ENCODE measurements at regions not wholly inside any gene's neighbourhood (a gene's known extent, or its start where the extent isn't known, plus 50 kb on each side); places are given as distances from the start of the nearest gene placed in this dataset.

DNA sequence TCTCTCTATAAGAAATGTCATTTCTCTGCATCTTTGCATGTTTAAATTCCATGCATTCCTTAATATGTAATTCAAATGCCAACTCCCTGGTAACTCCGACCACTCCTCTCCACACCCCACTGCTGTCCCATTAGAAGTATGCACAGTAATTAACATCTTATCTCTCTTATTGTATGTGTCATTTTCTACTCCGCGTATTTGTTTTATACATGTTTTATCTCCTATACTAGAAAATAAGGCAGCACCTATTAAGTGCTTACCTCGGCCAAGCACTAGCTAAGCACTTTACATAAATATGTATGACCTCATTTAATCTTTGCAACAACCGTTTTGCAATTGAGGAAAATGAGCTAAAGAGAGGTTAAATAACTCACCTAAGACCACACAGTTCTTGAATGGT, 469.8 kb downstream of the BCAT1 start:
- no peaks in the 10 kb centered on the region for H3K36me3 ChIP-seq (ENCODE audit: control insufficient read depth, insufficient read depth, low read length)
- Mint-ChIP-seq H3K4me3 (no peak overlapping the region), H3K27ac (no peak overlapping the region), H3K36me3 (no peaks in the 10 kb centered on the region), H3K9me3 (peaks cover 0 to 2% of the 10 kb centered on the region in 2 donors), H3K4me1 (no peaks in the 10 kb centered on the region), H3K27me3 (ENCODE audit: low read depth in 2 of 2) (no peaks in the 10 kb centered on the region)
- TF ChIP-seq, protein P1, sequence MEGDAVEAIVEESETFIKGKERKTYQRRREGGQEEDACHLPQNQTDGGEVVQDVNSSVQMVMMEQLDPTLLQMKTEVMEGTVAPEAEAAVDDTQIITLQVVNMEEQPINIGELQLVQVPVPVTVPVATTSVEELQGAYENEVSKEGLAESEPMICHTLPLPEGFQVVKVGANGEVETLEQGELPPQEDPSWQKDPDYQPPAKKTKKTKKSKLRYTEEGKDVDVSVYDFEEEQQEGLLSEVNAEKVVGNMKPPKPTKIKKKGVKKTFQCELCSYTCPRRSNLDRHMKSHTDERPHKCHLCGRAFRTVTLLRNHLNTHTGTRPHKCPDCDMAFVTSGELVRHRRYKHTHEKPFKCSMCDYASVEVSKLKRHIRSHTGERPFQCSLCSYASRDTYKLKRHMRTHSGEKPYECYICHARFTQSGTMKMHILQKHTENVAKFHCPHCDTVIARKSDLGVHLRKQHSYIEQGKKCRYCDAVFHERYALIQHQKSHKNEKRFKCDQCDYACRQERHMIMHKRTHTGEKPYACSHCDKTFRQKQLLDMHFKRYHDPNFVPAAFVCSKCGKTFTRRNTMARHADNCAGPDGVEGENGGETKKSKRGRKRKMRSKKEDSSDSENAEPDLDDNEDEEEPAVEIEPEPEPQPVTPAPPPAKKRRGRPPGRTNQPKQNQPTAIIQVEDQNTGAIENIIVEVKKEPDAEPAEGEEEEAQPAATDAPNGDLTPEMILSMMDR (IDR thresholded peaks at IDR 0.05): no peak
- intact Hi-C loops (cut with micrococcal nuclease): no loop called here
- ATAC-seq (no peak), DNase-seq (no peak)
- no peak overlapping the region for H3K4me3 ChIP-seq (ENCODE audit: low read length)
- 94% methylated on average over 4 of the region's 5 CpGs for WGBS (ENCODE audit: insufficient coverage)
- no peak overlapping the region for H3K27ac ChIP-seq (ENCODE audit: low read length)
- H3K4me1 ChIP-seq (ENCODE audit: control insufficient read depth, insufficient read depth, low read length): no peaks in the 10 kb centered on the region
- H3K9me3 ChIP-seq (ENCODE audit: control insufficient read depth, insufficient read depth, low read length): no peaks in the 10 kb centered on the region
- no peaks in the 10 kb centered on the region for H3K27me3 ChIP-seq (ENCODE audit: control insufficient read depth, insufficient read depth, low read length)

DNA sequence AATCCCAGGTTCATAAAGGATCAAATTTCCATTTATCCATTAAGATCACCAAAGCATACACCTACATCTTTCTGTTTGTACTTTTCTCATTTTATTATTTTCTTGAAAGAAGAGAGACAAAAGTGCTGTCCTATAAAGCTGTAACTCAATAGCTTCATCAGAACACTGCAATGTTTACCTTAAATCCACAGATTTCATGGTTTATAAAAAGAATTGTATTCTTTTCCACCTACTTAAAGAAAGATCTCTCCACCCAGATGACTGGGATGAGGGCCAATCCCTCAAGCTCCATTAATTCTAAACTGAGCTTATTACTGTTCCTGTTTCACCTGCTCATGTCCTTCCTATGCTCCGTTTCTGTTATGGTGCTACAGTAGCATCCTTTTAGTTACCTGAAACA, 470.6 kb downstream of the BCAT1 start:
- H3K4me3 ChIP-seq (ENCODE audit: low read length): no peak overlapping the region
- no peak overlapping the region for H3K27ac Mint-ChIP-seq
- H3K36me3 ChIP-seq (ENCODE audit: control insufficient read depth, insufficient read depth, low read length): no peaks in the 10 kb centered on the region
- TF ChIP-seq, protein P1 (IDR thresholded peaks at IDR 0.05): no peak
- no peaks in the 10 kb centered on the region for H3K4me1 ChIP-seq (ENCODE audit: control insufficient read depth, insufficient read depth, low read length)
- no peak overlapping the region for H3K4me3 Mint-ChIP-seq
- H3K9me3 ChIP-seq (ENCODE audit: control insufficient read depth, insufficient read depth, low read length): no peaks in the 10 kb centered on the region
- H3K27ac ChIP-seq (ENCODE audit: low read length): no peak overlapping the region
- peaks cover 0 to 2% of the 10 kb centered on the region in 2 donors for H3K9me3 Mint-ChIP-seq
- ATAC-seq (no peak), DNase-seq (no peak)
- 83% methylated on average over 1 of the region's 1 CpG for WGBS (ENCODE audit: insufficient coverage)
- no peaks in the 10 kb centered on the region for H3K36me3 Mint-ChIP-seq
- no peaks in the 10 kb centered on the region for H3K27me3 ChIP-seq (ENCODE audit: control insufficient read depth, insufficient read depth, low read length)
- H3K27me3 Mint-ChIP-seq (ENCODE audit: low read depth in 2 of 2): no peaks in the 10 kb centered on the region
- intact Hi-C loops (cut with micrococcal nuclease): no loop called here
- no peaks in the 10 kb centered on the region for H3K4me1 Mint-ChIP-seq

DNA sequence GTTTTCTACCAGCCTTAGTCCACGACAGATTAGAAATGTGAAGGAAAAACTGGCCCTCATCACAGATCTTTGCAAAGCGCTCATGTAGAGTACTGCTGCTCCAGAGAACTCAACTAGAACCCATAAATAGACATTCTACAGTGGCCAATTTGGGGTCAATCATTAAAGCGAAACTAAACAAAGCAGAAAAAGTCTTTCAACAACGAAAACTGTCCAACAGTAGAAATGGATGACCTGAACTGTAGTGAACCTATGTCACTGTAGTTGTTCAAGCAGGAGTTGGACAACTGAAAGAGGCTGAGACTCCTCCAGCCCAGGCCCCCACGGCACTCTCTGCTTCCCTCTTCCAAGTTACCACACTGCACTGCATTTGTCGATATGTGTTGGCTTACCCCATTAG, 472.6 kb downstream of the BCAT1 start:
- Histone ChIP-seq H3K27ac (ENCODE audit: low read length) (no peak overlapping the region), H3K9me3 (ENCODE audit: control insufficient read depth, insufficient read depth, low read length) (no peaks in the 10 kb centered on the region), H3K4me1 (ENCODE audit: control insufficient read depth, insufficient read depth, low read length) (no peaks in the 10 kb centered on the region), H3K4me3 (ENCODE audit: low read length) (no peak overlapping the region), H3K36me3 (ENCODE audit: control insufficient read depth, insufficient read depth, low read length) (no peaks in the 10 kb centered on the region), H3K27me3 (ENCODE audit: control insufficient read depth, insufficient read depth, low read length) (no peaks in the 10 kb centered on the region)
- ATAC-seq (no peak), DNase-seq (no peak)
- no peaks in the 10 kb centered on the region for H3K9me3 Mint-ChIP-seq
- no peak overlapping the region for H3K27ac Mint-ChIP-seq
- H3K4me1 Mint-ChIP-seq: no peaks in the 10 kb centered on the region
- TF ChIP-seq, protein P1 (IDR thresholded peaks at IDR 0.05): no peak
- no peak overlapping the region for H3K4me3 Mint-ChIP-seq
- H3K27me3 Mint-ChIP-seq (ENCODE audit: low read depth in 2 of 2): no peaks in the 10 kb centered on the region
- intact Hi-C loops (cut with micrococcal nuclease): no loop called here
- WGBS (ENCODE audit: insufficient coverage): 90% methylated on average over 5 of the region's 6 CpGs
- H3K36me3 Mint-ChIP-seq: no peaks in the 10 kb centered on the region

DNA sequence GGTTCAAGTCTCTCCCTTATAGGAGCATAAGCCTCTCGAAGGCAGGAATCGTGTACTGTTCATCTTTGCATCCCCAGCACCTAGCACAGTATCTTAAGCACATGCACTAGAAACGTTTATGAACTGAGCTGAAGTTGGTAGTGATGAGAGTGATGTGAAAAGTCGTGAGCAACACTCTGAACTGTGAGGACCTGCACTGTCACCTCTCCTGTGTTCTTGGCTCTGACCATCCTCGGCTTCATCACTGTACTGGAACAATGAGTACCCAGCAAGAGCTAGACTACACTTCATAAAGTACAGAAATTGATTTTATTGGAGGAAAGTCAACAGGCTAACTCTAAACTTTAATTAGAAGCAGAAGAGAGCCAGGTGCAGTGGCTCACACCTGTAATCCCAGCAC, 473.6 kb downstream of the BCAT1 start:
- no peak for ATAC-seq

More for the DNA sequence above, 473.6 kb downstream of the BCAT1 start:
- 94% methylated on average over 3 of the region's 5 CpGs for WGBS (ENCODE audit: insufficient coverage)
- no peaks in the 10 kb centered on the region for H3K27me3 ChIP-seq (ENCODE audit: control insufficient read depth, insufficient read depth, low read length)
- no peaks in the 10 kb centered on the region for H3K9me3 Mint-ChIP-seq
- intact Hi-C loops (cut with micrococcal nuclease): no loop called here
- H3K27me3 Mint-ChIP-seq (ENCODE audit: low read depth in 2 of 2): no peaks in the 10 kb centered on the region
- H3K4me3 ChIP-seq (ENCODE audit: low read length): no peak overlapping the region
- H3K4me1 ChIP-seq (ENCODE audit: control insufficient read depth, insufficient read depth, low read length): no peaks in the 10 kb centered on the region
- no peaks in the 10 kb centered on the region for H3K36me3 ChIP-seq (ENCODE audit: control insufficient read depth, insufficient read depth, low read length)
- DNase-seq: no peak
- H3K9me3 ChIP-seq (ENCODE audit: control insufficient read depth, insufficient read depth, low read length): no peaks in the 10 kb centered on the region
- TF ChIP-seq, protein P1 (IDR thresholded peaks at IDR 0.05): no peak
- no peaks in the 10 kb centered on the region for H3K36me3 Mint-ChIP-seq
- H3K27ac ChIP-seq (ENCODE audit: low read length): no peak overlapping the region
- no peak overlapping the region for H3K4me3 Mint-ChIP-seq
- no peak overlapping the region for H3K27ac Mint-ChIP-seq
- H3K4me1 Mint-ChIP-seq: no peaks in the 10 kb centered on the region
